GM18517 (cell line): ENCODE measurements at regions not wholly inside any gene's neighbourhood (a gene's known extent, or its start where the extent isn't known, plus 50 kb on each side); places are given as distances from the start of the nearest gene placed in this dataset.
"Not testable (repeated sequence)": the region's sequence is repeated elsewhere in the genome, so short reads cannot be mapped to it uniquely, and the experiment has no call there.

Experiments
- ATAC-seq: cut with Tn5 transposase; IDR thresholded peaks from one replicate; pipeline ENCODE4 v1.9.1; 2021; ENCODE audit warnings: mild to moderate bottlenecking, moderate library complexity; ENCODE audit not compliant: unreplicated experiment

GRCh38 chr6:170213637-170214018 lies 77.2 kb downstream of the DLL1 start:
- not testable (repeated sequence) for ATAC-seq

GRCh38 chr6:170212956-170213636 lies 77.8 kb downstream of the DLL1 start:
- no peak for ATAC-seq

- no peak for ATAC-seq
These were observed 78.7 kb downstream of the DLL1 start for GRCh38 chr6:170212051-170212756.

- no peak for ATAC-seq
These were observed 79.4 kb downstream of the DLL1 start for GRCh38 chr6:170211404-170212025.

- ATAC-seq = no peak
These were observed 80.1 kb downstream of the DLL1 start for GRCh38 chr6:170210651-170211403.

- ATAC-seq = no peak
These were observed 80.9 kb downstream of the DLL1 start for GRCh38 chr6:170210026-170210390.

- ATAC-seq = no peak
These were observed 81.4 kb downstream of the DLL1 start for GRCh38 chr6:170209354-170210025.

- no peak for ATAC-seq
These were observed 82.1 kb downstream of the DLL1 start for GRCh38 chr6:170208651-170209353.

- no peak for ATAC-seq
These were observed 82.7 kb downstream of the DLL1 start for GRCh38 chr6:170208182-170208601.

GRCh38 chr6:170207586-170208181 lies 83.2 kb downstream of the DLL1 start:
- ATAC-seq = no peak

GRCh38 chr6:170206851-170207431 lies 83.9 kb downstream of the DLL1 start:
- ATAC-seq = no peak

- ATAC-seq = no peak
These were observed 84.6 kb downstream of the DLL1 start for GRCh38 chr6:170206317-170206621.

GRCh38 chr6:170205534-170206316 lies 85.2 kb downstream of the DLL1 start:
- no peak for ATAC-seq

- ATAC-seq = no peak
These were observed 85.8 kb downstream of the DLL1 start for GRCh38 chr6:170205126-170205525.

- no peak for ATAC-seq
These were observed 87.7 kb downstream of the DLL1 start for GRCh38 chr6:170203212-170203611.

GRCh38 chr6:170202416-170203135 lies 88.3 kb downstream of the DLL1 start:
- ATAC-seq = no peak

- no peak for ATAC-seq
These were observed 89.5 kb downstream of the DLL1 start for GRCh38 chr6:170201361-170201760.

- no peak for ATAC-seq
These were observed 90.4 kb downstream of the DLL1 start for GRCh38 chr6:170200458-170200891.
